Skin of body (tissue), 1 donor: ENCODE measurements at regions not wholly inside any gene's neighbourhood (a gene's known extent, or its start where the extent isn't known, plus 50 kb on each side); places are given as distances from the start of the nearest gene placed in this dataset.
"Not testable (repeated sequence)": the region's sequence is repeated elsewhere in the genome, so short reads cannot be mapped to it uniquely, and the experiment has no call there.

Experiments
- DNase-seq: peaks from one replicate; lab custom pipeline; 2025; lab: John Stamatoyannopoulos, UW

DNA sequence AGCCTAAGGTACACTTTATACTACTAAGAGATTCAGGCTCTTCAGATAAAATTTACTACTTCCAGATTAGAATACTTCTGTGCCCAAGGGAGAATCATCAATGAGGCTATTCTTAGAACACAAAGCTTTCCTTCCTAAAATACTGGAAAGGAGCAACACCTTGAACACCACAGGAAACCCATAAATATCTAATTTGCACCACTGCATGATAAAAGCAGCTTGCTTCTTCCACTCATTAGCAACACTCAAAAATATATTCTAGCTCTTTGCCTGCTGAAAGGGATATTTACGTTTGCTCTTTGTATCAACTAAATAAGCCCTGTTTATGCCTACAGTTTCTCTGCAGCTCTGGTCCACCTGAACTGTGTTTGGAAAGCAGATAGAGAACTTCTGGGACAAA, 284.3 kb downstream of the RWDD3 start:
- no peak for DNase-seq

DNA sequence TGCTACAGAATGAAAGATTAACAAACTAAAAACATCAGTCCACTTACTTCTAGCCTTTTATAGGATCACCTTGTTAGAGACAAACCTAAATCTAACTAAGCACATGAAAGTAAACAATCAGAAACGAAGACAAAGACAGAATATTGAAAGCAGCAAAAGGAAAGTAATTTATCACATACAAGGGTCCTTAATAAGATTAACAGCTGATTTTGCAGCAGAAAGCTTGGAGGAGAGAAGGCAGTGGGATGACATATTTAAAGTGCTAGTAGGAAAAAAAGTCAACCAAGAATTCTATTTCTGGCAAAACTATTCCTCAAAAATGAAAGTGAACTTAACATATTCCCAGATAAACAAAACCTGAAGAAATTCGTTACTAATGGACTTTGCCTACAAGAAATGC, 286.4 kb downstream of the RWDD3 start:
- no peak for DNase-seq

DNA sequence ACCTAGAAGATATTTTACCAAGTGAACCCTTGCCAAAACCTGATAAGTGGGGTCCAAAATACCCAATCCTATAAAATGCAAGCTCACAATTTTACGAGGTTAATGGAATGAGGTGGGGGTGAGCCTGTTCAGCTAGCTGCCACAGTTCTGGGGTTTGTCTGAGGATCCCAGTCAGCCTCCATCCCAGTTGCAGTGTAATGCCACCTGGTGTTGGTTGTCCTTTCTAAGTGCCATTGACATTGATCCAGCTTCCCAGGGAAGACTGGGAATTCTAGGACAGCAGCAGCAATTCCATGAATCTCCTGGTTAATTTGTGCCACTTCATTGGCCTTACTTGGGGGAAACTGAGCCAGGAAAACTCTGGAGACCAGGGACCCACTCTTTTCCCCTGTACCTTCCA, 298.3 kb downstream of the RWDD3 start:
- DNase-seq: no peak

DNA sequence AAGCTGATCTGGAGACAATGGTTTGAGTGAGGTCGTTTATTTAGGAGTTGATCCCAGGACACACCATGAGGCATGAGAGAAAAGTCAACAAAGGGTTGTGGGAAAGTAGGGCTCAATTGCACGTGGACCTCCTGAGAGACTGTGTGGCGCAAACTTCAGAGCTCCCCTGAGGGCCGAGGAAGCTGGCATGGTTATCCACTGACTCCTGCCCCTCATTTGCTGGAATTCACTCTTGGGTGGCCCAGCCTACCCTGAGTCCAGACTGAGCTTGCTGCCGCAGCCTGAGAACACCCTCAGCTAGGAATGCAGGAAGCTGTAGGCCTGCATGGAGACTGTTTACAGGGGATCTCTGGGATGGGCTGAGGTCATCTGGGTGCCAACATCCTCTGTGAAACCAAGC, 301.0 kb downstream of the RWDD3 start:
- DNase-seq: no peak

DNA sequence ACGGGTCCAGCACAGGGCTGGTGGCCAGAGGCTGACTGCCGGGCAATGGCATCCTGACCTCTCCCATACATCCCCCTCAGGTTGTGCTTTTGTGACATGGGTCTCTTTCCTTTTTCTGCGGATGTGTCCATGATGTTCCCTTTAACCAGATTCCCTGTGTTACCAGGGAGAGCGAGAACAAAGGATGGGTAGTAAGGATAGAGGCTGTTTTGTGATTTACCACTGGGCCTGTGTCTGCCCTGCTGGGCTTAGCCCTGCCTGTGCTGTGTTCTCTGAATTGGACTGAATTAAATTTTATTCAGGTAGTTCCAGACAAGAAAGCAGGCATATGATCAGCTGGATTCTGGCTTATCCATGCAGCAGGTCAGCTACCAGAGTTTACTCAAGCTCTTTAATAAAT, 301.6 kb downstream of the RWDD3 start:
- no peak for DNase-seq

DNA sequence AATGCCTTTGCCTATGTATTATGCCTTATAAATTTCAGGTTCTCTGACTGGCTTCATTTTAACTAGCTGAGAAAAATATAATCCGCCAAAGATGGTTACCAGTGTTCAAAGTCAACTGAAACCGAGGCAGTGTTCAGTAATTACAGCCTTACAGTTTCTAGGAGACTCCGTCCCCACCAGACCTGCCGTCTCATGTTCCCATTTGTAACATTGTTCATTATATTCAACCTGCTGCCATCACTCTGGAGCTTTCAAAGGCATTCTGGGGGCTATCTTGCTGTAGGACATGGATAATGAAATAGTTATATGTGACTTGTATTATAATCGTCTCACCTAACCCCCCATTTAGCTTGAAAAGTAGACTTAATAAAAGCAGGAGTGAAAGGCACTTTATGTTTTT, 302.5 kb downstream of the RWDD3 start:
- no peak for DNase-seq

DNA sequence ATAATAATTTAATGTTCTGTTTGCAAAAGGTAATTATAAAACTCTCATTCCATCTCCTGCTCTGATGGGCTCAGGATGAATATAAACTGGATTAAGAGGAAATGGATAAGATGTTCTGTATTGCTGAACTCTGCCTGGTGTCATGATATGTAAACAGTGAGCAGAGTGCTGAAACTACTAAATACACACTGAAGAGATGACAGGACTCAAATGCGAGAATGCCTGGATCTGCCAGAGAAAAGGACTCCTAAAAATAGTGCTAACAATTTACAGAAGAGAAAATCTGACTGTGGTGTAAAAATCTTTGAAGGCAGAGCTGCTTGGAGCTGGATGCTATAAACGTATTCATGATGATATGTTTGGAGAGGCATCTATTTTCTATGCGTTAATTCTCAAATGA, 303.2 kb downstream of the RWDD3 start:
- no peak for DNase-seq

DNA sequence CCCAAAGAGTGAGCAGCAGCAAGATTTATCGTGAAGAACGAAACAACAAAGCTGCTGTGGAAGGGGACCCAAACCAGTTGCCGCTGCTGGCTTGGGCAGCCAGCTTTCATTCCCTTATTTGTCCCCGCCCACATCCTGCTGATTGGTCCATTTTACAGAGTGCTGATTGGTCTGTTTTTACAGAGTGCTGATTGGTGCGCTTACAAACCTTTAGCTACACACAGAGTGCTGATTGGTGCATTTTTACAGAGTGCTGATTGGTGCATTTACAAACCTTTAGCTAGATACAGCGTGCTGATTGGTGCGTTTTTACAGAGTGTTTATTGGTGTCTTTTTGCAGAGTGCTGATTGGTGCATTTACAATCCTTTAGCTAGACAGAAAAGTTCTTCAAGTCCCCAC, 304.2 kb downstream of the RWDD3 start:
- DNase-seq: not testable (repeated sequence)

DNA sequence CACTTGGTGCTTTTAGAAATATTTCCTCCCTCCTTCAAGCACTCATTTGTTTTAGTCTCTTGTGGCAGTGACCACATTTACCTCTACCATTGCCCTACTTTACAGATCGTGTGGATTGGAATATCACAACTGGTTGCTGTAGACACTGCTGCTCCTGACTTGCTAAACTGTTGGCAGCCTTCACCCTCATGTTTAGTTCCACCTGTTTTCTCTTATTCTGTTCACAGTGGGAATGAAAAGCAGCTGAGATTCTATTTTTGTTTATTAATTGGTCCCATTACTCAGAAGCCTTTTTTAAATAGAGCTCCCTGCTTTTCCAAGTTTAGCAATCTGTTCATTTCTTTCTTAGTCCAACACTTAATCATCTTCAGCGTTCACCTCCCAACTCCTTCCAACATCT, 308.9 kb downstream of the RWDD3 start:
- no peak for DNase-seq

DNA sequence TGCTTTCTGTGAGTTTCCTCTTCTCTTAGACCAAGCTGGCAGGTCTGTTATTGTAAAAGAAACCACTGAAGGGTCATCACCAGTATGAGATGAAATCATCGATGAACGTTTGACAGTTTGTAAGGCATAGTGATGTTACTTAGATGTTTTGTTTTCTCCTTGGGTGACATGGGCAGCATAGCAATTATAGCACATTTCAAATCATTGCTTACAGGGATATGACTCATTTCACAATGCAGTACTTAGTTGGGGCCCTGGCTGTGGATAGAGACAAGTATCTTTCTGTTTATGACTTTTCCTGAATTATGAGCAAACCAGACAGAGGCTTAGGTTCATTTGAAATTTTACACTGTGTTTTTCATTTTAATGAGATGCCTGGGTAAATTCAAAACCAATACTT, 313.0 kb downstream of the RWDD3 start:
- no peak for DNase-seq

DNA sequence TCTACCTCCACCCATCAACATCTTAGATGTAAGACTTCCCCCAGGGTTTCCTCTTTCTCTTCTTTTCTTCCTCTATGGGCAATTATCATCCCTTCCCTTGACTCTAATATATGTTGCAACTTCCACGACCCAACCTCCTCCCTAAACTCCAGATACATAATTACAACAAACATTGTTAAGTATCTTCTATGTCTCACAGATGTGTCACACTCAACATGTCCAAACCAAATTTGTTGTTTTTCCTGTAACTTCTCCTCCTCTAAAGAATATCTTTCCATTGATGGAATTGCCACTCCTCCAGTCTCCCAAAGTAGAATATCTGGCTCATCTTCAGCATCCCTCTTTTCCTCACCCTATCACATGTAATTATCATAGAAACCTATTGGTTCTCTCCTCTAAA, 314.2 kb downstream of the RWDD3 start:
- DNase-seq: no peak

DNA sequence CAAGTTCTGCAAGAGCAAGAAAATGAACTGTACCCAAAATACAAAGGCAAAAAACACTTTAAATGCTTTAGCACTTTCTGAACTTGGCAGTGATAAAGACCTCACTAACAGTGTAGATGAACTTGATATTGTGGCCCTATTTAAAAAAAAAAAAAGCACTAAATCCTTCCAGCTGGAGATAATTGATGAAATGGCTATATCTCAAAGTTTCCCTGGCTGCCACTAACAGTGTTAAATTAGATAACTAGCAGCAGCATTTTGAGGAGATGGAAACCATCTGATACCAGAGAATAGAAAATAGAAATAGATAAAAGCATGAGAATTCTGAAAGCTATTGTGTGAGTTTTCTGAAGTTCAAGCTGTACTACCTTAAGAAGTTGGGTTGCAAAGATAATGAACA, 317.2 kb downstream of the RWDD3 start:
- no peak for DNase-seq

DNA sequence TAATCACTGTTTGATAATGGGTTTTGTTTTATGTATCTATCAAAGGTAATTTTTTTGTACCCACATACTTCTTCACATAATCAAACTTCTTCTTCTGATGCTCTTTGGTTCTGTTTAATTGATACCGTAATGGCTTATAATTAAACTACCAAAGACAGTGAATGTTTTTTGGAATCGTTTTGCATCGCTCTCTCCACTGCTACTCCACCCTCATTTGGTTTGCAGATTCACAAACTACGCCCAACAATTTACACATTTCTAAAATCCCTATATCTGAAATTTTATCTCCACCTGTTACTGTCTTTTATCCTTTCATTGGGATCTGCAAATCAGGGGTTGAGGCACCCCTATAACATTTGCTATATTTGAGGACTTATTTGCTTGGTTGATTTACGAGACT, 319.6 kb downstream of the RWDD3 start:
- no peak for DNase-seq

DNA sequence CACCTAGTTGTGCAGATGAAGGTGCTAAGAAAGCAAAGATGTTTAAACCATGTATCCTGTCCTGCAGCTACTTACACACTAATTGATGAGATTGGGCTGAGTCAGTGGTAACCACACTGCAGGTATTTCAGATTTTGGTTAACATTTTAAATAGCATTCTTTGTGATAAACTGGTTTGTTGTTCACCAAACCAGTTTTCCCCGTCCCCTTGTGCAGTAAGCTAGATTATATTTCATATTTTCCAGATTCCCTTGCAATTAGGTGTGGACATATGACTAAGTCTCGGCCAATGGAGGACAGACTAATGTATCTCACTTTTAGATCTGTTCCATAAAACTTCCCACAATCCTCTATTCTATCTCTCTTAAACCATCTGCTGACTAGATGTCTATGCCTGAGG, 320.4 kb downstream of the RWDD3 start:
- DNase-seq: no peak

DNA sequence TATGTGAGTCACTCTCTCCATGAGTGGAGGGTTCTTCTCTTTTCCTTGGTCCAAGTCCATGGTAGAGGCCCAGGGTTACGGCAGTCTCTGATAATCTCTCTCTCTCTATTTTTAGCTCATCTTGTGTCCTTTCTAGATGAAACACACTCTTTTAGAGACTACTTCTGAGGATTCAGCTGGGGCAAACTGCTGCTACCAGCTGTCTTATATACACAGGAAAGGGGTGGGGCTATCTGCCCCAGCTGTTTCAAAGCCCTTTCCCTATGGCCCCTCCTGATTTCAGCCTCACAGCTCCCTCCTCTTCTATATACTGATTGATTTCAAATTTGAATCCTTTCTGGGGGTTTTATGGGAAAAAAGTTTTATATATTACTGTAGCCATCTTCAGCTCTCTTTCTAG, 324.8 kb downstream of the RWDD3 start:
- DNase-seq: no peak

DNA sequence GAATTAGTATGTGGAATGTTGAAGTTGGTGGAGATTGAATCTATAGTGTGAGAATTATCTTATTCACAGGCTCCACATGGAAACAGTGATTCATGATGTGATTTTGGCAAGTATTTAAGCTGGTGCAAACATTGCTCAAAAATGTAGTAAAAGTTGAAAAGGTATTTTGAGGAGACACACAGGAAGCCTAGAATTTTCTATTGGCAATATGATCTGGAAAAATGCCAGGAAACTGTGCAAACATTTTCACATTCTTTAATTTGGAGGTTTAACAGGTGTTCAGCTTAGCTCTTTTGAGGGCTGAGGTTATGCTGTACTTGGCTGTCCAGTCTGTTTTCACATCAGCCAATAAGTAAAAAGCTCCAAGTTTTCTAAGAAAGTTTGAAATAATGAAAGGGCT, 327.3 kb downstream of the RWDD3 start:
- no peak for DNase-seq

DNA sequence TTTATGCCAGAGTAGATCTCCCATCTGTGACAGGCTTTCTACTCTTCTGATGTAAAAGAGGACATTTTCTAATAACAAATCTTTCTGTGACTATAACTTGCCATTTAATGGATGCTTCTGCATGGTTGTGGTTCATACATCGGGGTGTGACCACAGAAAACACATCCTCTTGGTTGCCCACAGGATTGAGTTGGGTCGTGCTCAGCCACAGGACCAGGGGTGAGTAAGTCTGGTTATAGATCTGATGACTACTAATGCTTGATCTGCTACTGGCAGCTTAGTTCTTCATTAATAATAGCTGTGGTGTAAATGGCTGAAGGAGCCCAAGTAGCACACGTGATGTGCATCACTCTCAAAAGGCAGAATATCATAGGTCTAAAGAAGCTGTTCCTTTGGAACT, 328.2 kb downstream of the RWDD3 start:
- DNase-seq: no peak

DNA sequence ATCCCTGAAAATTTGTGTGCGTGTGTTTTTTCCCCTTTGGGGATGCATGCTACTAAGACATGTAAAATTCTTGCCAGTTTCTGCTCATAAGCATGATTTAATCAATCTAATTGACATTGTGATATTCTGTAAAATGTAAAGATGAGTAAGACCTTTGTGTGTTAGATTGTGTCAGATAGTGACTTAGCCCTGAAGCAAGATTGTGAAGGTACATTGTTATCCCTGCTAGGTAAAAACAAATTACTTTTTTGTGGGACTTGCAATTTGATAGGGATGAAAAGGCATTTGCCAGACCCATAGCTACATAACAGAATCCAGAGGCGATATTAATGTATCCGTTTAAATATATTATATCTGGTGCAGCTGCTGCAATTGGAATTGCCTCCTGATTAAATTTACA, 338.0 kb downstream of the RWDD3 start:
- DNase-seq: no peak

DNA sequence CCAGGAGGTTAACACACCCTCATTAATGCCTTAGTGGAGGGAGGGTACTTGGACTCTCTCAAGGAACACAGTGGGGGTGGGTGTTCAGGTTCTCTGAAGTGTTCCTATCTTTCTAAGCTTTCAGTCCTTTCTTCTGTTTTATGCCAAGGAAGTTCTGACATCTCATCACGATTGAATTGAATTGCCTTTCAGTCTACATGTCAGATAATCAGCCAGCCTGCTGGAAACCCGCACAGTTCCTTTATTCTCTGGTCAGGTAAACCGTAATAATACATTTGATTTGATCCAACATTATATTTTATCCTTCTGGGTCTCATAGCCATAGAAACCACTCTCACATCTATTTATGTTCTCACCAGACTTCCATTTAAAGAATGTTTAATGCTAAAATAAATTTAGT, 339.0 kb downstream of the RWDD3 start:
- no peak for DNase-seq

DNA sequence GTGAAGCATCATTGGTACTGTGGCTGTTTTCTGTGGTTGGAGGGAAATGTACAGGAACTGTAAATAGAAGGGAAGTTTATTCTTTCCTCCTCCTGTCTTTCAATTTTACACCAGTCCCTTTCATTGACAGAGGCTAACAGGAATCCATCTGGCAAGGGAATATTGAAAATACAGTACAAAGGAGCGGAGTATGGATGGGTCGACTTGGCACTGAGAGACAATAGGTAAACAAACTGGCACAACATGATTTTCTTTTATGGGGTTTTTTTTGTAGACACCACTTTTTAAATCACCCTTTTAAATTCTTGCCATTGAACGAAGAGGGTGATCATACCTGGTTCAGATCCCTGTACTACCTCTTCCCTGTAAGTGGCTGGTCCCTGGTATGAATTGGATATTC, 341.3 kb downstream of the RWDD3 start:
- DNase-seq: no peak

DNA sequence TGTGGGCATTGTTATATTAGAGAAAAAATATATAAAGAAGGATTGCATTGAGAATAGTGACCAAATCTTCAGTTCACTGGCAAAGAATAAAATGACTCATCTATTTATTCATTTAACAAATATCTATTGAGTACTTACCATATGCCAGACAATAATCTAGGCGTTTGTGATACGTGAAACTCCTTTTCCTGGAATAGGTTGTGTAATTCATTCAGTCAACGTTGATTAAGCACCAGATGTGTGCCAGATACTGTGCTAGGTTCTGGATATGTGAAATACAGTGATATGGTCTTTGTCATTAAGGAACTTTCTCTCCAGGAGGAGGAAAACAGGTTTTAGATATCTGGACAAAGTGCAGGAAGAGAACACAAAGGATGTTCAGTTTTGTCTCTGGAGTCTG, 344.5 kb downstream of the RWDD3 start:
- no peak for DNase-seq

DNA sequence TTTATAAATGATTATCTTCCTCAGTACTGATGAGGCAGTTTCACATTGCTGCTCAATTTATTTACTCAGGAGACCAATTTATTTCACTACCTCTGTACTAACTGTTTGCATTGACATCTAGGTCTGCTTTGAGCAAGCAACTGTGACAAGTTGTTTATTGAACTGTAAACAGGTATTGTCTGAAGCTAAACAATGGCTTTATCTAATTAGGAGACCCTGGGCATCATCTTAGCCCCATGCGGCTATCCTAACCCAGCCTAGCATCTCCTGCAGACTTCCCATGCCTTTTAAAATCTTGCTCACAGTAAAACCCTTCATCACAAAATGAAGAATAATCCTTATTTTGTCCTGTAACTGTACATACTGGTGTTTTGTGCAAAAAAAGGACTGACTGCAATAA, 348.2 kb downstream of the RWDD3 start:
- no peak for DNase-seq

DNA sequence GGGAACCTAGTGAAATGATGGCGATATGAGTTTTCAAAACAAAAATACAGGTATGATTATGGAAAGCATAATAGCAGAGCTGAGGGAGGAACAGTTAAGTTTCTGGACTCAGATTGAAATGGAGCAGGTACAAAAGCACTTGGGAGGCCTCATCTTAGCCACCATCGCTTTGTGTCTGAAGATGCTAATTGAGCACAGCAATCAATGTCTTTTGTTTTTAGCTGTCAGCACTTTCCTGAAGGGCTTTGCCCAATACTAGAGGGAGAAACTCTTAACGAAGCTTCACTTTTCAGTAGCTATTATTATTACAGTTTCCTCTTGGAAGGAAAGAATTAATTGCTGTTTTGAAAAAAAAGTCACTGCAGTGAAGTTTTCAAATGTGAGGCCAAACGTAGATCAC, 348.7 kb downstream of the RWDD3 start:
- no peak for DNase-seq

DNA sequence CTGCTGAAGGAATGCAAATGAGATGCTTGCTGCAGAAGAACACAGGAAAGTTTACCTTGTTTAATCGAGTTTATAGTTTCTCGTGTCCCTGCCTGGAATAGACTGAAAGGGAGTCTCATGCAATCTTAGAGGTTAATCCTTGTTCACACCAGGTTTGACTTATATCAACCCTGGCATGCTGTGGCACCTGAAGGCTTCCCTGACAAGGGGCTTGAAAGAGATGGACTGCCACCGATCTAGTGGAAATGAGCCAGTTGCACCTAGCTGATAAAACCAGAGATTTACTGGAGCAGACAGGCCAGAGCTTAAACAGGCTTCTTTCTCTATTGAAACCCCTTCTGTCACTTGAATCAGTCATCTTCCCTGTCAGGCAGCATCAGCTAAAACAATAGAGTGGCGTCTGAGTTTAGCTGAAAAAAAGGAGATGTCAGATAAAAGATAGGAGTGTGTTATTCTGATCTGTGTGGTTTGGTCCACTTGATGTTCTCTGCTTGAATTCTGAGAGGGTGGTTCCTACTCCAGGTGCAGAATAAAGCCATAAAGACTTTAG, 349.7 kb downstream of the RWDD3 start:
- no peak for DNase-seq

DNA sequence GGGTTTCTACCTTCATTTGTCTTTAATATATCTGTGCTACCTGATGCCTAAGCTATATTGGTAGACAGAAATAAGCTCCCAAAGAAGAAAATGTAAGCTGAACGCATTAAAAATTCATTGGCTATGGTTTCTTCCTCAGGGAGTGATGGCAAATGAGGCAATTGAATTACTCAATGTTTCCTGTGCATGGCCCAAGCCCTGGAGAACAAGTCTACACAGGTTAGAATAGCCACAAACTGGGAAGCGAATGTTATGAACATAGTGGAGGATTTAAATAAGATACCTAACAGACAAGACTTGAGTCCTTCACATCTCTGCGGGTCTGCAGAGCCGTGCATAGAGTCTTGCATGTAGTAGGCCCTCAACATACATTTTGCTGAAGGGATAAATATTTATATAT, 350.3 kb downstream of the RWDD3 start:
- DNase-seq: no peak
